ENCODE measurements at regions not wholly inside any gene's neighbourhood (a gene's known extent, or its start where the extent isn't known, plus 50 kb on each side); places are given as distances from the start of the nearest gene placed in this dataset.

DNA sequence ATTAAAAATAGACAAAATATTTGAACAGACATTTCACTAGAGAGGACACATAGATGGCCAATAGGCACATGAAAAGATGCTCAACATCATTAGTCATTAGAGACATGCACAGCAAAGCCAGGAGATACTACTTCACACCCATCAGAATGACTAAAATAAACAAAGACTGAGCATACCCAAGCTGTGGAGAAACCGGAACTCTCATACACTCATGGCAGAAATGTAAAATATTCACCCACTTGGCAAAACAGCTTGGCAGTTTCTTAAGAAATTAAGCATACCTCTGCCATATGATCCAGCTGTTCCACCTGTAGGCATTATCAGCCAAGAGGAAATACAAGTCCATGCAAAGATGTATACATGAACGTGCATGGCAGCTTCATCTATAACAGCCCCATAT is 213.4 kb downstream of the TSHZ3 start:
- in situ Hi-C loops (cut with HindIII; ENCODE audit: low sequenced_read_pairs): no loop called here
- no peak for TF ChIP-seq CTCF (IDR thresholded peaks at IDR 0.05; ENCODE audit: low read depth, low read length, missing control alignments)
- H3K4me3 ChIP-seq (ENCODE audit: low read depth, low read length): no peak overlapping the region
- no peak for DNase-seq (ENCODE audit: low read depth)

DNA sequence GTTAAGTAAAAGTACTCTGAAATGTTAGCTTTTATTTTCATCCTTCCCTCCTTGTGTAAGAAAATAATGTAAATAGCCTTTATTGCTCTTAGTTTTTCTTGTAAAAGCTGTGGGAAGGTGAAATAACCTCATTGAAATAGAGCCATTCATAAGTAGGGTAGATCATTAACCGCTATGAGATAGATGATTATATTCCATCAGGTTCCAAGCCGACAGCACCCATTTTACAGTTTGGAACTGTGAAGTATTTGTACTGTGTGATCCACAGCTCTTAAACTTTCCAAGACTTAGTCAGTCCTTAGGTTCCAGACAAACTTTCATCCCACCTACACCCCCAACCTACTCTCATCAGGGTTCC is 216.5 kb downstream of the TSHZ3 start:
- no peak for DNase-seq (ENCODE audit: low read depth)
- in situ Hi-C loops (cut with HindIII; ENCODE audit: low sequenced_read_pairs): loop anchor here (5.0 kb wide), 1 partner anchor 55 kb away; no protein-coding TSS in a partner anchor

DNA sequence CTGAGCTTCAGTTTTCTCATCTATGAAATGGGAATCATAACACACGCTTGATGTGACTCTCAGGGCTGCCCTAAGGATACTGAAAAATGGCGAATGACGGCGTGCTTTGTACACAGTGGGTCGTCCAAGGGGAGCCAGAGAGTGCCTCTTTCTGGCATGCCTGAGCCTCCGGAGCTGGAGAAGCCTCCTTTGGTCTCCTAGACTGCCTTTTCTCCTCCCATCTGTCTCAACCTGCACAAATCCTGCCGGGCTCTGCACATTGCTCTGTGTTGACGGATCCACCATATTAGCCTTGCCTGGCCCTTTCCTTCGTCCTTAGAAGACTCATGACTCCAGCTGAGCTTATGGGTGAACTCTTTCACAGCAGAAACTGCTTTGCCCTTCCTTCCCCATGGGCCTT is 220.9 kb downstream of the TSHZ3 start:
- in situ Hi-C loops (cut with HindIII; ENCODE audit: low sequenced_read_pairs): no loop called here
- DNase-seq (ENCODE audit: low read depth): no peak
- no peak for TF ChIP-seq CTCF (IDR thresholded peaks at IDR 0.05; ENCODE audit: low read depth, low read length, missing control alignments)
- H3K4me3 ChIP-seq (ENCODE audit: low read depth, low read length): no peak overlapping the region

More for the DNA sequence above, 216.5 kb downstream of the TSHZ3 start:
- no peak overlapping the region for H3K4me3 ChIP-seq (ENCODE audit: low read depth, low read length)
- no peak for TF ChIP-seq CTCF (IDR thresholded peaks at IDR 0.05; ENCODE audit: low read depth, low read length, missing control alignments)

GRCh38 chr19:31127134-31127967 is 221.9 kb downstream of the TSHZ3 start:
- no peak overlapping the region for H3K4me3 ChIP-seq (ENCODE audit: low read depth, low read length)
- DNase-seq (ENCODE audit: low read depth): peak; percentile 93
- TF ChIP-seq CTCF (IDR thresholded peaks at IDR 0.05; ENCODE audit: low read depth, low read length, missing control alignments): no peak
- in situ Hi-C loops (cut with HindIII; ENCODE audit: low sequenced_read_pairs): no loop called here

DNA sequence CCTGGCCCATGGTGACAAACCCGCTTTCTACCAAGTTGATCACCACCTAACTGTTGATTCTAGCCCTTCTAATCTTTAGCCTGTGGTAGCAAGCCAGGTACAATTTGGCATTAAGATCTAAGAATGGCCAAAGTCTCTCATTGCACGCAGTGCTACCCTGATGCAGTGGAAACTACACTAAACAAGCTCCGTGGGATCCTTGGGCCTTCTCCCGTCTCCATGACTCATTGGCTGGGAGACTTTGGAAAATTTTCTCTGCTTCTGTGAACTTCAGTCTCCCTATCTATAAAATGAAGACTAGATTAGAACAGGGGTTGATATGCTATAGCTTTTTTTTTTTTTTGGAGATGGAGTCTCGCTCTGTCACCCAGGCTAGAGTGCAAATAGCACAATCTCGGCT is 223.0 kb downstream of the TSHZ3 start:
- no peak for DNase-seq (ENCODE audit: low read depth)
- in situ Hi-C loops (cut with HindIII; ENCODE audit: low sequenced_read_pairs): no loop called here
- no peak overlapping the region for H3K4me3 ChIP-seq (ENCODE audit: low read depth, low read length)
- TF ChIP-seq CTCF (IDR thresholded peaks at IDR 0.05; ENCODE audit: low read depth, low read length, missing control alignments): no peak

- DNase-seq (ENCODE audit: low read depth): no peak
- H3K4me3 ChIP-seq (ENCODE audit: low read depth, low read length): no peak overlapping the region
- no peak for TF ChIP-seq CTCF (IDR thresholded peaks at IDR 0.05; ENCODE audit: low read depth, low read length, missing control alignments)
- in situ Hi-C loops (cut with HindIII; ENCODE audit: low sequenced_read_pairs): no loop called here
Measured at GRCh38 chr19:31125071-31125470, 224.2 kb downstream of the TSHZ3 start.

All from astrocyte of the cerebellum (primary cell).